Astrocyte of the spinal cord (primary cell): ENCODE measurements at regions not wholly inside any gene's neighbourhood (a gene's known extent, or its start where the extent isn't known, plus 50 kb on each side); places are given as distances from the start of the nearest gene placed in this dataset.

Source experiments
- DNase-seq: peaks from one replicate; pipeline ENCODE4 v3.0.0; 2011; ENCODE audit warnings: low read depth, low spot score
- H3K4me3 ChIP-seq: 2 replicates; pipeline ENCODE4 v1.5.1; 2011; ENCODE audit warnings: low read depth, mild to moderate bottlenecking, low read length, moderate library complexity
- in situ Hi-C: cut with HindIII; loops from 2 replicates; pipeline ENCODE4 v1.10.0; 2017; ENCODE audit warnings: low sequenced_read_pairs
- TF ChIP-seq, protein P1 (sequence below): IDR thresholded peaks from 2 replicates; pipeline ENCODE4 v1.5.1; 2012; ENCODE audit warnings: low read depth, mild to moderate bottlenecking, low read length, inconsistent platforms

DNA sequence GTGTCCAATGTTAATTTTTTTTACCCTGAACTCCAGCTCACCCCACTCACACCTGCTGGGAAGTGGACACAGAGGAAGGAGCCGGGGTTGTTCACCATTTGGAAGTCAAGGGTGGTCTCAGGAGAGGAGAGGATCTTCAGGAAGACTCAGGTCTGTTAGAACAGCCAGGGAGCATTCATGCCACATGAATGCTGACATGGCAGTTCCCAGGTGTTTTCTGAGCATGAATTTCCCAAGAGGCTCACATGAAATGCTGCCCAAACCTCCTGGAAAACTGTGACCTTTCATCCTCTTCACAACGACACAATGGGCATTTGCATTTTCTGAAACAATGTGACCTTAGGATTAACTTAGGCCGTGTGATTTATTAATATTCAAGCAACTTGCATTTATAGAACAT, 2409.2 kb downstream of the TP53TG3F start:
- TF ChIP-seq, protein P1, sequence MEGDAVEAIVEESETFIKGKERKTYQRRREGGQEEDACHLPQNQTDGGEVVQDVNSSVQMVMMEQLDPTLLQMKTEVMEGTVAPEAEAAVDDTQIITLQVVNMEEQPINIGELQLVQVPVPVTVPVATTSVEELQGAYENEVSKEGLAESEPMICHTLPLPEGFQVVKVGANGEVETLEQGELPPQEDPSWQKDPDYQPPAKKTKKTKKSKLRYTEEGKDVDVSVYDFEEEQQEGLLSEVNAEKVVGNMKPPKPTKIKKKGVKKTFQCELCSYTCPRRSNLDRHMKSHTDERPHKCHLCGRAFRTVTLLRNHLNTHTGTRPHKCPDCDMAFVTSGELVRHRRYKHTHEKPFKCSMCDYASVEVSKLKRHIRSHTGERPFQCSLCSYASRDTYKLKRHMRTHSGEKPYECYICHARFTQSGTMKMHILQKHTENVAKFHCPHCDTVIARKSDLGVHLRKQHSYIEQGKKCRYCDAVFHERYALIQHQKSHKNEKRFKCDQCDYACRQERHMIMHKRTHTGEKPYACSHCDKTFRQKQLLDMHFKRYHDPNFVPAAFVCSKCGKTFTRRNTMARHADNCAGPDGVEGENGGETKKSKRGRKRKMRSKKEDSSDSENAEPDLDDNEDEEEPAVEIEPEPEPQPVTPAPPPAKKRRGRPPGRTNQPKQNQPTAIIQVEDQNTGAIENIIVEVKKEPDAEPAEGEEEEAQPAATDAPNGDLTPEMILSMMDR, result no peak
- in situ Hi-C loops, result no loop called here

DNA sequence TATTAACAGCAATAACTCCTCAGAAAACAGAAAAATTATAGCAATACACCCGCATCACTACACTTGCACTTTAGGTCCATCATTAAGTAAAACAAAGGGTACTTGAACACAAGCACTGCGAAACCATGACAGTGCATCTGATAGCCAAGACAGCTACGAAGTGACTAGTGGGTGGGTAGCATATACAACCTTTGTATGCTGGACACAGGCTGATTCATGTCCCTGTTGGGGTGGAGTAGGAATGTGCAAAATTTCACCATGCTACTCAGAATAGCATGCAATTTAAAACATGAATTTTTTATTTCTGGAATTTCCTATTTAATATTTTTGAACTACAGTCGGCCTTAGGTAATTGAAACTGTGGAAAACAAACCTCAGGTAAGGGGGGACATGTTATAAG, 2414.1 kb downstream of the TP53TG3F start:
- in situ Hi-C loops, result no loop called here
- H3K4me3 ChIP-seq, result no peak overlapping the region
- no peak for DNase-seq
- TF ChIP-seq, protein P1, result no peak

More for the DNA sequence above, 2409.2 kb downstream of the TP53TG3F start:
- no peak overlapping the region for H3K4me3 ChIP-seq
- no peak for DNase-seq

DNA sequence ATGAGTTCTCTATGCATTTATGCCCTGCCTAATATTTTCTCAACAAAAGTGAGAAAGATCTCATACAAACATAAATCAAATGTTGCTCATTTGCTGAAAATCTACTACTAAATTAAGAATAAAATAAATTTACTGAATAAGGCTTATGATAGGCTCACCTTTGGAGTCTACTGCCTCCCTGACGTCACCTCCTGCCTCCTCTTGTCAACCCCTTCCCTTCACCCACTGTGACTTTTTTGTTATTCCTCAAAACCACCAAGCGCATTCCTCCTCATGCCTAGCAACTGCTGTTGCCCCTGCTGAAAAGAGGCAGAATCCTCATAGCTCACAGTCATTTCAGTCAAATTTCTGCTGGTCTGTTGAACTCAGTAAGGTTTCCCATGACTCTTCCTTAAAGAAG, 2422.2 kb downstream of the TP53TG3F start:
- TF ChIP-seq, protein P1, result no peak
- H3K4me3 ChIP-seq, result no peak overlapping the region
- in situ Hi-C loops, result no loop called here
- no peak for DNase-seq

DNA sequence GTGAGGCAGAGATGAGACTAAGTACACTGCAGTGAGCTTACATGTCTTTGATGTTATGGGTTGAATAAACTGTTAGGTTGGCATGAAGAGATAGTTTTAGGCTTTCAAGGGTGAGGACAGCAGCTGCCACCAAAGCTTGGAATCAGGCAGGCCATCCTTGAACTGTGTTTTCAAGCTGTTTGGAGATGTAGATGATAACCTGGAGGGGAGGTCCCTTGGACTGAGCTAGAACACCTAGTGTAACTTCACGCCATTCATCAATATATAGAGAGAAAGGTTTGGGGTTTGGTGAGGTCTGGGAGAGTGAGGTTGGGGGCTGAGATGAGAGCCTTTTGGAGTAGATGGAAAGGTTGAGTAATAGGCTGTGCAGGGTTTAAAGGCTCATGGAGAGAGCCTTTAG, 2447.0 kb downstream of the TP53TG3F start:
- in situ Hi-C loops, result no loop called here
- H3K4me3 ChIP-seq, result no peak overlapping the region
- DNase-seq, result no peak
- TF ChIP-seq, protein P1, result no peak

DNA sequence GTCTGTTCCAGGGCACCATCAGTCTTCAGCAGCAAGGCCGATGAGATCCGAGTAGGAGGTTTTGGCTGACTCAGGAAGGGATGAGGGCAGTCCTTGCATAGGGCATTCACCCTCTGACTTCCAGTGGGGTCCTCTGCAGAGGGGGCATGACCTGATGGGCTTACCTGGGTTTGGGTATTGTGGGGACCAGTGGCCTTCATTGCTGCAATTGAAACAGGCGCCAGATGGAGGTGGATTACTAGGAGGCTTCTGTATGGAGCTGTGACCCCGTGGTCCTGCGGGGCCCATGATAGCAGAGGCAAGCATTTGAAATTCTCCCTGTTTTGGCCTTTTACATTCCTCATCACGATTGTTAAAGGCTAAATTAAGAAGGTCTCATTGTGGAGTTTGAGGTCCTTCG, 2448.7 kb downstream of the TP53TG3F start:
- in situ Hi-C loops, result no loop called here
- DNase-seq, result no peak
- H3K4me3 ChIP-seq, result no peak overlapping the region
- TF ChIP-seq, protein P1, result no peak

DNA sequence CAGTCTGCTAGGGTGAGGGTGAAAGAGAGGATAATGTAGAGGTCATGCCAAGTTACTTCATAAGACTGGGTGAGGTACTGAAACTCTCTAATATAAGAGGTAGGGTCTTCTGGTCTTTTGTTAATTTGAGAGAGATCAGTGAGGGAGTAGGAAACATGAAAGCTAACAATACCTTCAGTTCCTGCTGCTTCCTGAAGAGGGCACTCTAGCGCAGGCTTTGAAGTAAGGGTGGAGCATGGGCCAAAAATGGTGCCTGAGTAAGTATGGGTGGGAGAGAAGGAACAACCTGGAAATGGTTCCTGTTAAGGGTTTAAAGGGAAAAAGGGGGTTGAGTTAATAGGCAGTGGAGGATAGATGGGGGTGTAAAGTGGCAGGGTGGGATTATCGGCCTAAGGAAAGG, 2449.5 kb downstream of the TP53TG3F start:
- DNase-seq, result no peak
- in situ Hi-C loops, result no loop called here
- no peak overlapping the region for H3K4me3 ChIP-seq
- TF ChIP-seq, protein P1, result no peak
